GM18861 (cell line): ENCODE measurements at regions not wholly inside any gene's neighbourhood (a gene's known extent, or its start where the extent isn't known, plus 50 kb on each side); places are given as distances from the start of the nearest gene placed in this dataset.

Source experiments
- ATAC-seq: cut with Tn5 transposase; IDR thresholded peaks from one replicate; pipeline ENCODE4 v1.9.1; 2021; ENCODE audit not compliant: unreplicated experiment

DNA sequence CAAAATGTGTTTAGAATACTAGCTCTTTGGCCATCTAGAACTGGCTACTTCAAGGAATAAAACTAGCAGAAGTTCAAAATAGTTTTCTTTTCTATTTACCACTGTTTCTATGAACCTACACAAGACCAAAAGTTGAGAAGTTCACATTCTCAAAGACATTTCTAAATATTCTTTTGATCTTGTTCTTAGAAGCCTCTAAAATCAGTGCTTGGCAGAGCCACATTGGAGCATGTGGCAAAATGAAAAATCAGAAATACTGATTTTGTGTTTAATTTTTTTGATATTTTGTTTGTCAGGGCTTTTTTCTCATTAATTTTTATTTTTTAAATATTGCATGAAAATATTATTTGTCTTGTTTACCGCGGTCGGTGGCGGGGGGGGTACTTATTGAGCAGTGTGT lies 853.8 kb upstream of the INTU start:
- ATAC-seq = no peak

DNA sequence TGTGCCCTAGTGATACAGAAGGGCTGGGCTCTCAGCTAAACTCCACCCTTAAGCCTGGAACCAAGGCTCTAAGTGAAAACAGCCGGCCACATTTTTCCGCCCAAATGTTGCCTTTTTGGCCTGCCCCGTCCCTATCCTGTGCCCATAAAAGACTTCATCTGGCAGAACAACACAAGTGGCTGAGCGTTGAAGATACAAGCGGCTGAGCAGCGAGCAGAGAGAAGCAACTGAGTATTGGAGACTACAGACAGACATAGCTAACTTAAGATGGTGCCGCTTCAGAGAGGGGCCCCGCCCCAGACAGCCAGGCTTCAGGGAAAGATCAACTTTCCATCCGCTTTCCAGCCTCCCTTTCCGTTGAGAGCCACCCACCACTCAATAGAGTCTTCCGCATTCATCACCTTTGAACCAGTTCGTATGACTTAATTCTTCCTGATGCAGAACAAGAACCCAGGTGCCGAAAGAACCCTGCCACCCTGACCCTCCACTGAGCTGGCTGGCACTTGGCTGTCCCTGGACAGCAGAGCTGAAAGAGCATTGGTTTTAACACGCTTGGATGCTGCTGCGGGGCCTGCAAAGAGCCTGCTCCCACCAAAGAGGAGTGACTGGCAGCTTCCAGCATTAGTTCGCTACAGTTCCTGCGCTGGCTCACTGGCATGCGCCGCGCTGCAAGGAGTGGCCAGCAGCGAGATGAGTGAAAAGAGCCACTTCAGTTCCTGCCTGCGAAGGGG lies 853.2 kb upstream of the INTU start:
- ATAC-seq = no peak

DNA sequence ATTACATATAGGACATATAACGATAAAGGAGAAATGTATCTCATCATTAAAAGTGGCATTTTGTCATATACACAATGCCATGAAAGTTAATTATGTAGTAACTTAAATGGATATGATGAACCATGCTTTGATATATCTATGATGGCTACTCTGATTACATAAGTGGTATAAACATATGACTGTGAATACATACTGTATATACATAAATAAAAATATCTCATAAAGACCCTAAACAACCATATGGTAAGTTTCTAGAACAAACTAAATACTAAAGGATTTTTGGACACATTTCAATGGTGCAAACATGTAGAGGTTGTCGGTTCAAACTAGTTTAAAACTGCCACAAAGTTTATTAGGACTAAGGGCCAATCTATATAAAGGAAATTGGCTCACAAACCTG lies 849.6 kb upstream of the INTU start:
- ATAC-seq = no peak

DNA sequence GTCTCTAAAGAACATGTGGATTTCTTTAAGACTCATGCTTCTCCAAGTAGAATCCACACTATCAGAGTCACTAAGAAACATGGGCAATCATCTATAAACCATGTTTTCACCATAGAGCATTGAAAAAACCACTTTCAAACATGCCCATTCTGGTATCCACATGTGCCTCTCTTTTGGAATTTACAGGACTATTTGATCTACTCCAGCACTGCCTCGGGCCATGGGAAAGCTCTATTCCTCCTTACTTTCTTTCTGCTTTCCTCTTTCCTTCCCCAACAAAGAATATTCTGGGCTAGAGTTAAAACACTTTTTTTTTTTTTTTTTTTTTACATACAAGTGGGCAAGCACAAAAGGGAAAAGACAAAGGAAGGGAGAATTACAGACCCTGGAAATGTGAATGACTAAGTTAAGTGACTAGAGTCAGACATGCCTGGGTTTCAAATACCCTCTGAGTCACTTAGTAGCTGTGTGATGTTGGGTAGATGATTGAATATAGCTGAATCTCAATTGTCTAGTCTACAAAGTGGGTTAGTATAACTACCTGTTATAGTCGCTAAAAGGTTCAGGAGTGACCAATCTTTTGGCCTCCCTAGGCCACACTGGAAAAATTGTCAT lies 847.7 kb upstream of the INTU start:
- no peak for ATAC-seq

DNA sequence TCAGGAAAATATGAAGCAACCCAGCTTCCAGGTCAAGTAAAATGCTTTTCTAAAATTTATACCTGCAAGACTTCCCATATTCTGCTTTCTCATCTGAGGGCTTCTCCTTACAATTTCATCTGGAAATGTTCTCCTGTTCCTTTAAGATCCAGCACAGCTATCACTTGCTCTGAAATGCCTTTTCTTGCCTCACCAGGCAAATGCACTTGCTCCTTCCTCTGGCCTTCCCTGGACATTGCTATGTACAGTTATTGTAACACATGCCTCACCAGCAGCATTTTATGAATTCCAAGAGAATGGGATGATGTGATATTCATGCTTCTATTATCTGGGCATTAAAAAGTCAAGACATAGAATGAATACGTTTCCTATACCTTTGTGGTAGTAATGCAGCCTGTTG lies 842.1 kb upstream of the INTU start:
- no peak for ATAC-seq

DNA sequence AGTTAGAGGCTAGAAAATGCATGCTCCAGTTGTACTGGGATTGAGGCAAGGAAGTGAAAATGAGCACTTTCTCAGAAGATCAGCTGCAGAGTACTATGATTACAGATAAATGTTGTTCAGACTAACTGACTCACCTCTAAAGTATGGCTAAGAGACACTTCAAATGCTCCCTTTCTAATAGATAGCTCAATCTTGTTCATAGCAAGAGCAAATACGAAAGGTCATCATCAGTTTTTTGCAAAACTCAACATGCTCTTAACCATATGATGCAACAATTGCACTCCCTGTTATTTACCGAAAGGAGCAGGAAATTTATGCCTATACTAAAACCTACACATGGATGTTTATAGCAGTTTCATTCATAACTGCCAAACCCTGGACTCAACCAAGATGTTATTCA lies 838.4 kb upstream of the INTU start:
- ATAC-seq = no peak

DNA sequence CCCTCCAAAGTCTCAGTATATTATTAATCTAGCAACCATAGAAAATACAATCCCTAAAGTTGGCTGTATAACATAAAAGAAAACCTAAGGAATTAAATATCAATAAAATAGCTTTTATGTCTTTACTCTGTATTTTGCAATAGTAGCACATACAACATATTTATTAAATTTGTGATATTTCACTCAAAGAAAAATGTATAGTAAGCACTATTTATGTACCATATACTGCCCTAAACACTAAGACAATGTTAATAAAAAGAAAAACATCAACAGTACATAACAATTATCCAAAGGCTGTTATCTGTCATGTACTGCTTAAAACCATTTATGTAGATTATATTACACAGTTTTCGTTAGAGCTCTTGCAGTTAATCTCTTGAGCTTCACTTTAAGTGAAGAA lies 834.5 kb upstream of the INTU start:
- no peak for ATAC-seq

DNA sequence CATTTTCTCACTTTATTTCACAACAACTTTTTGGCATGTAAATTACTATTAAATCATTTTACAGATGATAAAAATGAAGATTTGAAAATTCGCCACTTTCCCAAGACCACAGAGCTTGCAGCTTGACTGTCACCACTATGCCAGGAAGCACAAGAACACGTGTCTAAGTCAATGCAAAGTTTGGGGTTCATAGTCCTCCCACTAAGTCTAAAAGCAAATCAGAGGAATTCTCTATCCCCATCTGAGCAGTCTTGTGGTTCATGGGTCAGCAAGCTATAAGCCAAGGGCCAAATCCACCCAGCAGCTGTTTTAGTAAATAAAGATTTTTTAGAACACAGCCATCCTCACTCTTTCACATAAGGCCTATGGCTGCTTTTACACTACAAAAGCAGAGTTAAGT lies 833.3 kb upstream of the INTU start:
- no peak for ATAC-seq

DNA sequence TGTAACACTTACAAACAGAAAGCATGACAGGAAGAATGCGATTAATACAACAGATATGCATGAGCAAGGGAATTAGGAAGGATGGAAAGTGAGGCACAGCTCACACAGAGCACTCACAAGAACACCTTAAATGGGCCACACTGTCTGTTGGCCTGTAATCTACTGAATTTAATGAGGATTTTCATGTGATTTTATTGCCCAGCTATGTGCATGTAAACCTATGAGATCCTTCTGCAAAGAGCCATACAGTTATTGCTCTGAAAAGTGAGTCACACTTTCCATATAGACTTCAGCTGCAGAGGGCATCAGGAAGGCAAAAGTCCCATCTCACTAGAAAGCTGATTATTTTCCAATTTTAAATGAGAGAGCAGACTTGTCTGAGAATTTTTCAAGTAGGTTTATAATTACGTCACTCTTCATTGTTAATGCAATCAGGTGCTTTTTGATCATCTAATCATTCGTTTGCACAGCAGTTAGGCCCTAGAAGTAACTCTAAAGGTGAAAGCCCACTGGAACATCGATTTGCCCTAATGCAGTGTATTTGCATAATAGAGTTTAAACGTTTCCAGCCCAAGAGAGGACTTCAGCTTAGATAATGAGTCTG lies 832.7 kb upstream of the INTU start:
- no peak for ATAC-seq

DNA sequence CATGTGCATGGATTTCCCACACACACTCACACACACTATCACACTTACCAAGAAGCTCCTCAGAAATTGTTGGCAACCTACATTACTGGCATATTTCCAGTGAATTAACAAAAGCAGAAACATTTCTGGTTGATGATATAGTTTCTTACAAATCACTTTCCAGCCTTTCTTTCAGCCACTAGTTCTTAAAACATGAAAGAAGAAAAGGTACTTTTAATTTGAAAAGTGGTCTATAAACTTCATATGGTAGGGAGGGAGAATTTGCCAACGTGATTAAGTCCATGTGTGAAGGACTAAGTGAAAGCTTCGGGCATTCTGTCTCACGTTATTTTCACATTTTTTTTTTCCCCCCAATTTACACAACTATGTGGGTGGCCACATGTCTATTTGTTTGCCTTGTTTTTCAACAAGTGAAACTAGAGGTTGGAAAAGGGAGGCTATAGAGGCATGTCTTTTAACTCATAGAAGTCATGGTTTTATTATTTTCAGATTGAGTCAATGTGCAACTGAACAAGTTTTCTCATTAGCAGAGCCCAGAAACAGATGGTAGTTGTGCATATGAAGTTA lies 832.1 kb upstream of the INTU start:
- no peak for ATAC-seq

DNA sequence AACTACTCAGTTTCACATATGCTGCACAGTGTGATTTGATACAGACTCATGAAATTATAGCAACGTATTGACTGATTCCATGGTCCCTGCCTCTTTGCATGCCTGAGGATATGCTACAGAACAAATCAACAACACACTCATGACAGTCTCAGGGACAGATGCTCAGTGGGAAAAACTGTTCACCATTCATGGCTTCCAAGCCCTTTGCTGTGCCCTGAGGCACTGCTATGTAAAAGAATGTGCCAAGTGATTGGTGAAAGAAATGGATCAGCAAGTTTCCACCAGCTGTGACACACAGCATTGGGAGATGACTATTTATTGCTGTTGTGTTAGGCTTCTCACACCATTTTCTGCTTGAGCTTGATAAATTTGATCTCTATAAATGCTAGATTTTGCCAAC lies 825.6 kb upstream of the INTU start:
- ATAC-seq = no peak

DNA sequence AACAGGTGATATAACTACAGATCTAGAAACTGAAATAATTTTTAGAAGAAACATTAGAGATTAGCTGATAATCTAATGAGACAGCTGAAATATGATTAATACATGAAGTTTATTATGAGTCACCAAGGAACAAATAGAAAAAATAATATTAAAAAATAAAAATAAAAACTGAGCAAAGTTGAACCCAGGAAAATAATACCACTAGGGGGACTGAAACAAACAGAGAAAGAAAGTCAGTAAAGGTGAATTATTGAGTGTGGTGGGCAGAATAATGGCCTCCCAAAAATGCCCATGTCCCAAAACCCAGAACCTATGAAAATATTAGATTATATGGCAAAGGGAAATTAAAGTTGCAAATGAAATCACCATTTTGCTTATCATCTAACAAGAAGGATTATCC lies 820.7 kb upstream of the INTU start:
- no peak for ATAC-seq

DNA sequence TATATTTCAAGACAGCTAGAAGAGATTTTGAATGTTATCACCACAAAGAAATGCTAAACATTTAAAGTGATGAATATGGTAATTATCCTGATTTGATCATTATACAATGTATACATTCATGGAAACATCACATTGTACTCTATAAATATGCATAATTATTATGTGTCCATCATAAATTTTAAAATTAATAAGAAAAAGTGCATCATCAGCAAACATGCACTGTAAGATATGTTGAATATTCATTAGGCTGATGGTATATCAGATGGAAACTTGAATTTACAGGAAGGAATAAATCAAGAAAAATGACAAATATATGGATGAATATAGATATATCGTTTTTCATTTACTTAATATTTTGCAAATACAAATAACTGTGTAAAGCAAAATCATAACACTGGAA lies 812.1 kb upstream of the INTU start:
- no peak for ATAC-seq

DNA sequence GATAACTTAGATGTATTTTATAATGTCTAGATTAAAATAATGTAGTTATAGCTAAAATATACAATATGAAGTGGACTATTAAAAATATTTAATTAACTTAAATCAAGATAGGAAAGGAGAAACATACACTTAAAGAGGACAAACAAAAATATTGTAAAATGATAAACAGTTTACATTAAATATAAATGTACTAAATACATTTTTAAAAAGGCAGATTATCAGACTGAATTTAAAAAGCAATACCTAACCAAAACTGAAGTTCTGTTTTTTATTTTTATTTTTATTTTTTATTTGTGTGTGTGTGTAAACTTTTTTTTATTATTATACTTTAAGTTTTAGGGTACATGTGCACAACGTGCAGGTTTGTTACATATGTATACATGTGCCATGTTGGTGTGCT lies 811.6 kb upstream of the INTU start:
- ATAC-seq = no peak

DNA sequence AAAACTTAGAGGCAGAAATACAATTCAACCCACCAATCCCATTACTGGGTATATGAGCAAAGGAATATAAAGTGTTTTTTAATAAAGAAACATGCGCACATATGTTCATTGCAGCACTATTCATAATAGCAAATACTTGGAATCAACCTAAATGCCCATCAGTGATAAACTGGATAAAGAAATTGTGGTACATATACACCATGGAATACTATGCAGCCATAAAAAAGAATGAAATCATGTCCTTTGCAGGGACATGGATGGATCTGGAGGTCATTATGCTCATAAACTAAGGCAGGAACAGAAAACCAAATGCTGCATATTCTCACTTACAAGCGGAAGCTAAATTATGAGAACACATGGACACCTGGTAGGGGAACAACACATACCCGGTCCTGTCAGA lies 807.7 kb upstream of the INTU start:
- ATAC-seq = no peak

DNA sequence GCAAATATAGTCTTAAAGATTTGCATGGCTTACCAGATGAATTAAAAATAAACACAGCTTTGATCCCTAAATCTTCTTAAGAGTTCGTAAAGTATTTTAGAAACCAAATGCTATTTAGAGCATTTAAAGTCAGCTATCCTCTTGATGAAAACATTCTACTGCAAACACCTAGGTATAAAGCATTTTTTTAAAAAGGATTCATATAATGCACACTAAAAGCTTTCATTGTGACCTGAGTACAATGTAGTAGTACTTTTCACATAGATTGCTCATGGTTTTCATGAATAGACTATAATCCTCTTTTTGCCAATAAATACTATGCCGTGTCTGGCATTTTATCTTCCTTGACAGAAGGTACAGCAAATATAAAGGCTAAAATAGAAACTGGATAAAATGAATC lies 805.1 kb upstream of the INTU start:
- no peak for ATAC-seq

DNA sequence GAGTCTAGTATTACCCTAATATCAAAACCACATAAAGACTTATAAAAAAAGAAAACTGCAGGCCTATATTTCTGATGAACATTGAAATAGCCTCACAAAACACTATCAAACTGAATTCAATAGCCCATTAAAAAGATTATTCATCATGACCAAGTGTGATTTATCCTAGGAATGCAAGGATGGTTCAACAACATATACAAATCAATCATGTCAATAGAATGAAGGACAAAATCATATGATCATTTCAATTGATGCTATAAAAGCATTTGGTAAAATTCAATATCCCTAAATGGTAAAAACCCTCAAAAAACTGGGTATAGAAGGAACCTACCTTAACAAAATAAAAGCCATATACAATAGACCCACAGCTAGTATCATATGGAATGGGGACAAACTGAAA lies 797.9 kb upstream of the INTU start:
- ATAC-seq = no peak

DNA sequence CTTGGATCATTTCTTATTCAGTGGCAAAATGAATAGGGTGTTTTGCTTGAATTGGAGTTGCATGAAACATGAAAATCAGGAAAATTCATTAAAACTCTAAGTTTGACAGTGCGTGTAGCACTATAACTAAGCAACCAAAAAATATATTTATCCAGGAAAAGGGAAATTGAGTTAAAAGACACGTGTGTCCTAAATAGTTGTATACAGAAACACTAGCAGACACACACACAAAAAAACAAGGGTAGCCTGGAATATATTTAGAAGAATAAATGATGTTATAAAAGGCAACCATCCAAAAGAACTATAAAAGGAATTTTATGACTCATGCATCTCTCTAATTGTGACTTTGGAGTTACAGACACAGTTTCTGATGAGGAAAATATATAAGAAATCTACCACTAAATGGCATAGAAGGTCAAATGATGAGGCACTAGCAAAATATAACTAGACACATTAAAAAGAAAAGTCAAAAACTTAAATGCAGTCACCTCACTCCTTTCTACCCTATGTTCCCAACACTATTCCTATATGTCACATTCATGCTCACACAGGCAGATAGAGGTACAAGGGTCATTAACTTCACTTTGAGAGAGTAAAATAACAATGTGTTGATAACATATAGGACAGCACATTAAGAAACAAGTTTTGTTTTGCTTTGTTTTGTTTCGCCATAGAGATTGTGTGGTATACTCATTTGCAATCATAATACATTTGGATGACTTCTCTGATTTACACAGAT lies 793.6 kb upstream of the INTU start:
- ATAC-seq = no peak

DNA sequence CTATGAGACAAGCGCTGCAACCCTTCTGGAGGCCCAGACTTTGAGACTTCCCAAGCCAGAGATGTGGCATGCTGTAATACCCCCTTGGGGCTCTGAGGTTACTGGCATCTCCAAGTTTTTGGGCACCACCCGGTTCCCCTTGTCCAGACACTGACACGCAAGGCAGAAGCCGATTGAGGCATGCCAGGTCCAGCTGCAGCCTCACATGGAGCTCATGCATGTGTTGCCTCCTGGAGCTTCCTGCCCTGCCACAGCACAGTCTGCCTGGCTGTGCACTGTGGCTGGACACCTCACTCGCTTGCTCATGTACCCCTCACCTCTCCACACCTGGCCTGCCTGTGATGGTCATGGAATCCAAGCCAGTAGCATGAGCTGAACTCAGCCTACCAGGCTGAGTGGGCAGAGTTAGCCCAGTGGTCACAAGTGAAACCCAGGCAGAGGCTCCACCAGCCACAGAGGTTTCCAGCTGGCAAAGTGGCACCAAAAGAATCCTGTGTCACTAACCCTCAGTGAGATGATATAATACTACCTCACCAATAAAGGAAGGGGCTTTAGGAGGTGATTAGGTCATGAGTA lies 789.2 kb upstream of the INTU start:
- no peak for ATAC-seq

DNA sequence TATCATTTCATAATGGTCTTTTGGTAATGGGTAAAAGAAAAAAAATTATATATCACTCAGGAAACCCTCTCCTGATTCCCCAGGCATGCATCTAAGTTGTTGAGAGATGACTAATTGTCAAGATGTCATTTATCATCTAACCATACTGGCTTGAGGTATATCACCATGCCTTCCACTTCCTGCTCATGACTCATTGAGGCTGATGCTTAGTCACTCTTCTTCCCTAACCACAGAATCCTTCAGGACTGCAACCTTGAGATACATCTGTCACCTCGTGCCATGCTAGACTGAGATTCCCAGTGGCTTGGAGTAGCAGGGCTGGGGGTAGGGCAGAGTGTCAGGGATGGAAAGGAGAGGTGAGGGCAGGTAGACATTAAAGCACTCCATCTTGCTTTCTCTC lies 782.5 kb upstream of the INTU start:
- ATAC-seq = peak; percentile 63

DNA sequence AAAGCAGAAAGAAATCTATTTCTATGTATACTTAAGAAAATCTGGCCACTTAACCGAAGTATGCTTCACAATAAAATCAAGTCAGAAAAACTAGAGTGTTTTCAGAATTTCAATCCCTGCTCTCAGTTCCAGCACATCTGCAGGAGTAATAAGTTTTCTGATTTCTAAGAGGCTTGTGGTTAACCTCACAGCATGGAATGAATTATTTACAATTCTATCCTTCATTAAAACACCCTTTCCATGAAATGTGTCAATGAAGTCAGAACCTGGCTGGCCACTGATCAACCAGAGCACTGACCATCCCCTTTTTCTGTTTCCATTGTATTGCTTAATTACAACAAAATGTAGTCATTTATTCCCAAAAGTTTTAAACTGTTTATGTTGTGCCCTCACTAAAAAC lies 781.4 kb upstream of the INTU start:
- no peak for ATAC-seq
